GM12878 (cell line): ENCODE measurements at regions not wholly inside any gene's neighbourhood (a gene's known extent, or its start where the extent isn't known, plus 50 kb on each side); places are given as distances from the start of the nearest gene placed in this dataset.

Experiments
- ATAC-seq: fragments of 200-7000 bp; cut with Tn5 transposase; 3 replicates; pipeline ENCODE4 v1.9.1; 2020; ENCODE audit warnings: mild to moderate bottlenecking, moderate library complexity
- BruUV-seq: library from RNA; stranded (reverse); fragments of 400-500 nt; replicated peaks from 2 replicates; lab custom pipeline; 2021; lab: Mats Ljungman, UMichigan
- CTCF ChIA-PET: fragments of 300-600 bp; sonication (Branson Sonifier 250); formaldehyde crosslinking; extraction: SDS; loops from one replicate; lab custom pipeline; 2021; ENCODE audit warnings: inconsistent platforms; lab: Yijun Ruan, JAX
- POLR2A ChIA-PET: fragments of 350-600 bp; formaldehyde crosslinking; extraction: SDS; loops from one replicate; lab custom pipeline; 2021; ENCODE audit warnings: inconsistent platforms; lab: Charles Lee
- RAD21 ChIA-PET: fragments of 300-600 bp; sonication (Branson Sonifier 250); formaldehyde crosslinking; loops from one replicate; lab custom pipeline; 2023; ENCODE audit warnings: antibody characterized with exemption; ENCODE audit not compliant: unreplicated experiment; lab: Charles Lee
- SMC1A ChIA-PET: fragments of 300-600 bp; sonication (Branson Sonifier 250); formaldehyde crosslinking; loops from one replicate; lab custom pipeline; 2023; ENCODE audit not compliant: unreplicated experiment, uncharacterized antibody; lab: Charles Lee
- DNase-seq: peaks from one replicate; pipeline ENCODE4 v3.0.0-alpha.2; 2011; ENCODE audit warnings: low read depth, low spot score
- FAIRE-seq: peaks from 3 replicates; lab custom pipeline; 2011; peaks lifted over from hg19 to GRCh38; lab: Jason Lieb, UNC
- H2AFZ ChIP-seq: 2 replicates; pipeline ENCODE4 v1.6.0; 2011; ENCODE audit warnings: low read depth, low read length, control low read depth; ENCODE audit not compliant: control insufficient read depth
- H3K27ac ChIP-seq: 2 replicates; pipeline ENCODE4 v1.5.1; 2011; ENCODE audit warnings: control low read depth; ENCODE audit not compliant: control insufficient read depth, insufficient read depth
- H3K27me3 ChIP-seq, 2 experiments: replicated peaks in 1 of 2; 2 replicates each; pipeline versions ENCODE4 v1.6.0 to v1.6.1; 2011; ENCODE audit warnings: low read length in 1 of 2; ENCODE audit not compliant: control insufficient read depth in 2 of 2, insufficient read depth in 2 of 2
- H3K36me3 ChIP-seq, 2 experiments: 2 replicates each; pipeline ENCODE4 v1.5.1; 2011; ENCODE audit warnings: low read length in 1 of 2; ENCODE audit not compliant: control insufficient read depth in 2 of 2, insufficient read depth in 2 of 2
- H3K4me1 ChIP-seq: 2 replicates; pipeline ENCODE4 v1.6.1; 2011; ENCODE audit warnings: mild to moderate bottlenecking, low read length, moderate library complexity, mixed read lengths; ENCODE audit not compliant: control insufficient read depth, insufficient read depth
- H3K4me2 ChIP-seq: 2 replicates; pipeline ENCODE4 v1.6.0; 2011; ENCODE audit warnings: control low read depth; ENCODE audit not compliant: control insufficient read depth, insufficient read depth
- H3K4me3 ChIP-seq: fragments of 200-600 bp; sonication (generic); 2 replicates; pipeline ENCODE4 v1.5.1; 2016
- H3K79me2 ChIP-seq: 2 replicates; pipeline ENCODE4 v1.6.0; 2011; ENCODE audit warnings: low read length; ENCODE audit not compliant: control insufficient read depth, insufficient read depth
- H3K9ac ChIP-seq: 2 replicates; pipeline ENCODE4 v1.8.0; 2011; ENCODE audit warnings: low read length, control low read depth, mixed read lengths; ENCODE audit not compliant: control insufficient read depth, insufficient read depth
- H3K9me3 ChIP-seq: replicated peaks from 3 replicates; pipeline ENCODE4 v1.5.1; 2011; ENCODE audit warnings: mild to moderate bottlenecking, low read length; ENCODE audit not compliant: control insufficient read depth, insufficient read depth
- H4K20me1 ChIP-seq: 2 replicates; pipeline ENCODE4 v1.6.0; 2011; ENCODE audit not compliant: control insufficient read depth, insufficient read depth
- ATF7 ChIP-seq: fragments of 450-650 bp; IDR thresholded peaks from 2 replicates; pipeline ENCODE4 v1.6.1; 2016; ENCODE audit warnings: low read depth, mild to moderate bottlenecking
- JUND ChIP-seq: IDR thresholded peaks from 2 replicates; pipeline ENCODE4 v1.6.1; 2012; ENCODE audit warnings: low read depth, mild to moderate bottlenecking, low read length, improper control_type of control experiment, moderate library complexity
- MEF2B ChIP-seq: fragments of 450-650 bp; IDR thresholded peaks from 2 replicates; pipeline ENCODE4 v1.6.1; 2018; ENCODE audit warnings: mild to moderate bottlenecking, moderate library complexity; ENCODE audit not compliant: partially characterized antibody, poor library complexity, severe bottlenecking
- MYC ChIP-seq: IDR thresholded peaks from 2 replicates; pipeline ENCODE4 v1.6.1; 2011; ENCODE audit warnings: mild to moderate bottlenecking, low read length, moderate library complexity, inconsistent platforms; ENCODE audit not compliant: insufficient read depth, insufficient replicate concordance, insufficient read length, severe bottlenecking
- STAT1 ChIP-seq: fragments of 450-650 bp; conservative IDR thresholded peaks from 2 replicates; pipeline ENCODE4 v1.6.1; 2014; ENCODE audit warnings: antibody characterized with exemption, mild to moderate bottlenecking
- WGBS: methylation state at CpG from one replicate; pipeline ENCODE4 v1.1.6; 2016; ENCODE audit warnings: low lambda C conversion rate; ENCODE audit not compliant: insufficient replicate concordance, insufficient coverage; ENCODE audit errors: missing lambda C conversion rate; 5-methylcytosine and 5-hydroxymethylcytosine counted together
- in situ Hi-C: fragments of 300-500 bp; cut with MboI; formaldehyde crosslinking; loops from 9 replicates; pipeline ENCODE4 v1.14.3; 2018; ENCODE audit warnings: mixed read lengths
- intact Hi-C: fragments of 100-400 bp; cut with micrococcal nuclease; formaldehyde crosslinking; loops from one replicate; pipeline ENCODE4 v1.14.2; 2022; ENCODE audit not compliant: unreplicated experiment

DNA sequence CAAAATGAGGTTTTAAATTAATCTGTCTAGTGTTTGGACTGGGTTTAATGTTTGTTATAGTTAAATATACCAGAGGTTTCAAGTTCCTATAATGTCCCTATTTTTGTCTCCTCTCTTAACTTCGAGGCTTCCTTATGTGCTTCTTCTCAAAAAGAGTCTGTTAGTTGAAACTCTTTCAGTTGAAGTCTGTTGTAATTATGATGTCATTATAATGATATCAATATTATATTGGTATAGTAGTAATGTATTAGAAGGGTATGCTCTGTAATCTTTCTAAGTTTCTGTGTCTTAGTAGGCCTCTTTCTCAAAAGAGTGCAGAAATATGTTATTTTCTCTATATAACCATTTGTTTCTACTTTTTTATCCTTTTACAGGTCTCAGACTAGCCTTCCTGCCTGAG lies 1148.0 kb downstream of the NSUN3 start:
- 0% methylated on average over 1 of the region's 1 CpG for WGBS
- no peaks in the 10 kb centered on the region for H3K9me3 ChIP-seq
- H4K20me1 ChIP-seq: no peaks in the 10 kb centered on the region
- FAIRE-seq (no peak), ATAC-seq (no peak)
- no peak overlapping the region for H3K4me3 ChIP-seq
- no peaks in the 10 kb centered on the region for H3K79me2 ChIP-seq
- no peaks in the 10 kb centered on the region for H3K27me3 ChIP-seq
- no peak overlapping the region for H2AFZ ChIP-seq
- H3K36me3 ChIP-seq: no peaks in the 10 kb centered on the region
- intact Hi-C loops: no loop called here
- H3K27ac ChIP-seq: no peak overlapping the region
- BruUV-seq: no TSS peak
- H3K9ac ChIP-seq: no peak overlapping the region
- H3K4me2 ChIP-seq: no peak overlapping the region
- RAD21 ChIA-PET: no interaction called here
- SMC1A ChIA-PET: no interaction called here
- POLR2A ChIA-PET: no interaction called here
- CTCF ChIA-PET: no interaction called here
- TF ChIP-seq ATF7: peak; percentile 61
- TF ChIP-seq MEF2B: no peak
- no peak for TF ChIP-seq JUND
- TF ChIP-seq, all 136 proteins: peak for 1
- in situ Hi-C loops: no loop called here
- H3K4me1 ChIP-seq: no peaks in the 10 kb centered on the region
- no peak for DNase-seq

DNA sequence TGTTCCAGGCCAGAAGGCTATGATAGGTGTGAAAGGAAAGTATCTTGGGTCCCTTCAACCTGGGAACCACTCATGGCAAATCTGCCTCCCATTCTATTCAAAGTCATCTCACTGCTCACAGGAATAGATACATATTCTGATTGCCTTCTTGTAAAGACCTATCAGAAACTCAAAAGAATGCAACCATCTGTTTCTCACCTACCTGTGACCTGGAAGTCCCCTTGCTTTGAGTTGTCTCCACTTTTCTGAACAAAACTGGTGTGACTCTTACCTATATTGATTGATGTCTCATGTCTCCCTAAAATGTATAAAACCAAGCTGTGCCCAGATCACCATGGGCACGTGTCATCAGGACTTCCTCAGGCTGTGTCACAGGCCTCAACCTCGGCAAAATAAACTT lies 1149.3 kb downstream of the NSUN3 start:
- ChIA-PET SMC1A (no interaction called here), POLR2A (no interaction called here), CTCF (interaction anchor here (0.7 kb wide), 1 partner anchor 106 kb away, joined by 3 read pairs; no protein-coding TSS in a partner anchor), RAD21 (no interaction called here)
- Histone ChIP-seq H3K27ac (no peak overlapping the region), H2AFZ (no peak overlapping the region), H3K79me2 (no peaks in the 10 kb centered on the region), H3K4me1 (no peaks in the 10 kb centered on the region), H3K9me3 (no peaks in the 10 kb centered on the region), H3K36me3 (no peaks in the 10 kb centered on the region), H3K4me3 (no peak overlapping the region), H3K9ac (no peak overlapping the region), H3K27me3 (no peaks in the 10 kb centered on the region), H3K4me2 (no peak overlapping the region), H4K20me1 (no peaks in the 10 kb centered on the region)
- DNase-seq: peak; percentile 1
- FAIRE-seq: no peak
- intact Hi-C loops: no loop called here
- in situ Hi-C loops: no loop called here
- WGBS: 0% methylated on average over 2 of the region's 2 CpGs
- no peak; the same call in 1 of the 3 replicates for ATAC-seq
- BruUV-seq: no TSS peak
- TF ChIP-seq MYC (no peak), STAT1 (no peak)
